ENCODE measurements at regions not wholly inside any gene's neighbourhood (a gene's known extent, or its start where the extent isn't known, plus 50 kb on each side); places are given as distances from the start of the nearest gene placed in this dataset.

DNA sequence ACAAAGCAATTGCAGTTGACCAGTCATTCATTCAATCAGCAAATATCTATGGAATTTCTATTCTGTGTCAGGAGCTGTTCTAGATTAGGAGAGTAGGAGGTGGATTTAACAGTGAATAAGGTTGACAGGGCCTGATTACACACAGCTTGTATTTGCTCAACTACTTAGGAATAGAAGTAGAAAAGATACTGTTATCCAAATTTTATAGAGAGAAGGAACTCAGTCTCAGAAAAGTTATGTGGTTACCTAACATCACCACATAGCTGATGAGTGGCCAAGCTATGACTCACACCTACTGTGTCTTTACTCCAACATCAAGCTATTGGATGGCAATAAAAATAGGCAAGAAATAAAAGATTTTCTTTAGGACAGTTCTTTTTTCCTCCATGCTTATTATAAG is 374.8 kb downstream of the RMST start:
- TF ChIP-seq, protein P1, sequence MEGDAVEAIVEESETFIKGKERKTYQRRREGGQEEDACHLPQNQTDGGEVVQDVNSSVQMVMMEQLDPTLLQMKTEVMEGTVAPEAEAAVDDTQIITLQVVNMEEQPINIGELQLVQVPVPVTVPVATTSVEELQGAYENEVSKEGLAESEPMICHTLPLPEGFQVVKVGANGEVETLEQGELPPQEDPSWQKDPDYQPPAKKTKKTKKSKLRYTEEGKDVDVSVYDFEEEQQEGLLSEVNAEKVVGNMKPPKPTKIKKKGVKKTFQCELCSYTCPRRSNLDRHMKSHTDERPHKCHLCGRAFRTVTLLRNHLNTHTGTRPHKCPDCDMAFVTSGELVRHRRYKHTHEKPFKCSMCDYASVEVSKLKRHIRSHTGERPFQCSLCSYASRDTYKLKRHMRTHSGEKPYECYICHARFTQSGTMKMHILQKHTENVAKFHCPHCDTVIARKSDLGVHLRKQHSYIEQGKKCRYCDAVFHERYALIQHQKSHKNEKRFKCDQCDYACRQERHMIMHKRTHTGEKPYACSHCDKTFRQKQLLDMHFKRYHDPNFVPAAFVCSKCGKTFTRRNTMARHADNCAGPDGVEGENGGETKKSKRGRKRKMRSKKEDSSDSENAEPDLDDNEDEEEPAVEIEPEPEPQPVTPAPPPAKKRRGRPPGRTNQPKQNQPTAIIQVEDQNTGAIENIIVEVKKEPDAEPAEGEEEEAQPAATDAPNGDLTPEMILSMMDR (conservative IDR thresholded peaks at IDR 0.05), result no peak
- no peak overlapping the region for H3K27ac ChIP-seq

DNA sequence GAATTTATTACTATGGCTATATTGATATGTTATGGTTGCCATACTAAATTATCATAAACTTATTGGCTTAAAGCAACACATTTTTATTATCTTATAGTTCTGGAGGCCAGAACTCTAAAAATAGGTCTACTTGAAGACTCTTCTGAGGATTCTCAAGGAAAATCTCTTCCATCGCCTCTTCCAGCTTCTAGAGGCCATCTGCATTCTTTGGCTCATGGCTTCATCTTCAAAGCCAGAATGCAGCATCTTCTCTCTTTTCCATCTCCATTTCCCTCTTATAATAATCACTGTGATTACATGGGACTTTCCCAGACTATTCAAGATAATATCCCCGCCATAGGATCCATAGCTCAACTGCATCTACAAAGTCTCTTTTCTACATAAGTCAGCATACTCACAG is 385.4 kb downstream of the RMST start:
- TF ChIP-seq, protein P1 (conservative IDR thresholded peaks at IDR 0.05), result no peak
- H3K27ac ChIP-seq, result no peak overlapping the region

DNA sequence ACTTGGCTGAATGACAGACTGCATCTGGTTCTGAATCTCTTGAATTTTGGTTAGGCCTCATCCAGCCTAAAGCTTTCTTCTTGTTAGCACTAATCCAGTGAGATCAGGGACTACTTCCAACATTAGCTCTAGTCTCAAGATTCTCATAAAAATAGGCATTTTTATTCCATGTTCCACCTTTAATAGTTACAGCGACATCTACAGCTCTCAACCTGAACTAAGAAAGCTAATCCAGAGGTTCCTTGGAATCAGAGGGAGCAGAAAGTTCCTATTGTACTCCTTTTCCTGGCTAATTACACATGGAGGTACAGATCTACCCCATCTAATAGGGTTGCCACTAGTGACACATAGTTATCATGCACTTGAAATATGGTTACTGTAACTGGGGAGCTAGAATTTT is 391.9 kb downstream of the RMST start:
- TF ChIP-seq, protein P1 (conservative IDR thresholded peaks at IDR 0.05), result no peak
- H3K27ac ChIP-seq, result no peak overlapping the region

DNA sequence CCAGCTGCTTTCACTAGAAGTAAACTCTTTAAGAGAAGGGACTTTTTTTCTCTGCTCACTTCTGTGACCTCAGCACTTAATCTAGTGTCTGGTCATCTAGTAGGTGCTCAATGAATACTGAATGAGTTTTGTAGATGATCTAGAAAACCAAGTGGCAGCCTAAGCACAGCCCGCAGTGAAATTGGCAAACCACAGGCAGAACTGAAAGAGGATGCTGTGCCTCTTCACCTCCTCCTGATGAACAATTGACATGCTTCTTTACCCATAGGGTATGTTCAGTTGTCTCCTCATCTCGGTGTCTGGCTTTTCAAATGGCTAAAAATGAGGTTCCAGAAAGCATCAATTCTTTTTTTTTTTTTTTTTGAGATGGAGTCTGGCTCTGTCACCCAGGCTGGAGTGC is 399.5 kb downstream of the RMST start:
- TF ChIP-seq, protein P1 (conservative IDR thresholded peaks at IDR 0.05), result no peak
- H3K27ac ChIP-seq, result no peak overlapping the region

DNA sequence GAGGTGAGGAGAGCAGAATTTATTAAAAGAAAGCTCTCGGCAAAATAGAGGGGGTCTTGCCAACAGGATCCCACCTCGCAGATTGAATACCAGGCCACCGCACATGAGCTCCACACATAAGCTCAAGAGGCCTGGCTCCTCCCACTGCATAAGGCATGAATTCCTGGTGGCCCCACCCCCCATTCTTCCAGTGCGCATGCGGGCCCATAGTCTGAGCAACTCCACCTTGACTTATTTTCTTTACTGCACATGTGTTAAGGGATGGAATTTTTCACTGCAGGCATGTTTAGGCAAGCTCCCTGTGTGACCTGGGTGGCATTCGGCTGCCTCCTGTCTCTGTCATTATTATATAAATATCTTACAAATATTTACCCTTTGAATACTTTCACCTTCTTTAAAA is 412.5 kb downstream of the RMST start:
- no peak overlapping the region for H3K27ac ChIP-seq
- TF ChIP-seq, protein P1 (conservative IDR thresholded peaks at IDR 0.05), result no peak

GRCh38 chr12:97876780-97877179 is 414.2 kb downstream of the RMST start:
- H3K27ac ChIP-seq, result no peak overlapping the region
- TF ChIP-seq, protein P1 (conservative IDR thresholded peaks at IDR 0.05), result no peak

GRCh38 chr12:97877404-97877803 is 414.8 kb downstream of the RMST start:
- TF ChIP-seq, protein P1 (conservative IDR thresholded peaks at IDR 0.05), result no peak
- H3K27ac ChIP-seq, result no peak overlapping the region
